Activated naive CD4-positive, alpha-beta T cell (primary cell): ENCODE measurements at regions not wholly inside any gene's neighbourhood (a gene's known extent, or its start where the extent isn't known, plus 50 kb on each side); places are given as distances from the start of the nearest gene placed in this dataset.

Source experiments
- DNase-seq, 4 experiments: peaks; one replicate each; lab custom pipeline; 2025; lab: John Stamatoyannopoulos, UW

GRCh38 chr5:3542769-3543168 lies 52.9 kb upstream of the IRX1 start:
- no peak for DNase-seq

DNA sequence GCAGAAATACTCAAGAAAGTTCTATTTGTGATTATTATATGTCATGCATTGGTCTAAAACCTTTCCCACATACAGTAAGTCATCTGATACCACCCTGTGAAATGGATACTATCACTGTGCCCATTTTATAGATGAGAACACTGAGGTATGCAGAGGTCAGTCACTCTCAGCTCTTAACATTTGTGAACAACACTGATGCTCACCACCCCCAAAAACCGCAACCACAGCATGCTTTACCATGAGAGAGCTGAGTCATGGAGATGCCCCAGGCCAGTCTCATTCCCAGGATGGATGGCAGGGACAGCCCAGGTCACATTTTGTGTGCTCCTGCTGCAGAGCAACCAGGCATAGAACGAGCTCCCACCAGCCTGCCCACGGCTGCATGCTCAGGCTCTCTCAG lies 53.5 kb upstream of the IRX1 start:
- no peak for DNase-seq

GRCh38 chr5:3538886-3539285 lies 56.7 kb upstream of the IRX1 start:
- no peak for DNase-seq

GRCh38 chr5:3537942-3538341 lies 57.7 kb upstream of the IRX1 start:
- no peak for DNase-seq

- no peak for DNase-seq
Observed at GRCh38 chr5:3535414-3536211, 60.0 kb upstream of the IRX1 start.

GRCh38 chr5:3534997-3535396 lies 60.6 kb upstream of the IRX1 start:
- DNase-seq = no peak

- no peak for DNase-seq
Observed at GRCh38 chr5:3531320-3531986, 64.2 kb upstream of the IRX1 start.

- no peak for DNase-seq
Observed at GRCh38 chr5:3530251-3530650, 65.4 kb upstream of the IRX1 start.

DNA sequence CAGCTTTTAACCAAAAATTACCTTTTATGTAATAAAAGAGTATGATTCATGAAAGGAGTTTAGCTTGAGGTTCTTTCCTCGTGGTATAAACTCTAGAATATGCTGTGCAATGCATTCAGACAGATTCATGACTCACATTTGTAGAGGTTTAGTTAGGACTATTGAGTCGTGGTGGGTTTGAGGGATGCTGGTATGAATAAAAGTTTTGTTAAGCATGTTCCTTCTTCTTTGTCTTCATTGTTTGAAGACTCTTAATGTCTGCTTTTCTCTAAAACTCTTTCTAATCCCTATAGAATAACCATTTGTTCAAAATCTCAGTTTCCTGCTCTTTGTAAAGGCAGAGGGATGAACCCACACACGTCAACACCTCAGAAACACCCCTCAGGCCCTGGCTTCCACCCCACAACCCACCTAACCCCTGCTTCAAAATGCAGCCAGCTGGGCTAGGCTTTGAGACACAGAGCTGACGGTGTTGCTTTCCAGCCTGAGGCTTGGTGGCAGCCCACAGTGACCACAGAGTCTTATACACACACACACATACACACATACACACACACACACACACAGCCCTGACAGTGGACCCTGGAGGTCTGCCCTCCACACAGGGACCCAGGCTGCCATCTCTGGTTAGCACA lies 69.0 kb upstream of the IRX1 start:
- no peak for DNase-seq

GRCh38 chr5:3522491-3522890 lies 73.1 kb upstream of the IRX1 start:
- DNase-seq = no peak

DNA sequence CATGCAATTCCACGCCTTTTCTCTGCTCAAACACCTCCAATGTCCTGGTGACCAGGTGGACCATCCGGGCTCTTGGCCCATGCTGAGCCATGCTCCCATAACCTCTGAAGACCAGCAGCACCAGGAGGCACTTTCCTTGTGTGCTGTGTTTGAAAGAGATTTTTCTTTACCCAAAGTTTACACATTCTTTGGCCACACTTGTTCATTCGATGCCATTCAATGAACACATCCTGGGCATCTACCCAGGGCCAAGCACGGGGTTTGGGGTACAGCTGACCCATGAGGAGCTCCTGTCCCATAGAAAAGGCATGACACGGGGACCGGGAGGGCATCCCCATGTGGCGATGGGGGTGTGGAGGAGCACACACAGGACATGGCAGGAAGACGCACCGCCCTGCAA lies 77.1 kb upstream of the IRX1 start:
- DNase-seq = no peak

DNA sequence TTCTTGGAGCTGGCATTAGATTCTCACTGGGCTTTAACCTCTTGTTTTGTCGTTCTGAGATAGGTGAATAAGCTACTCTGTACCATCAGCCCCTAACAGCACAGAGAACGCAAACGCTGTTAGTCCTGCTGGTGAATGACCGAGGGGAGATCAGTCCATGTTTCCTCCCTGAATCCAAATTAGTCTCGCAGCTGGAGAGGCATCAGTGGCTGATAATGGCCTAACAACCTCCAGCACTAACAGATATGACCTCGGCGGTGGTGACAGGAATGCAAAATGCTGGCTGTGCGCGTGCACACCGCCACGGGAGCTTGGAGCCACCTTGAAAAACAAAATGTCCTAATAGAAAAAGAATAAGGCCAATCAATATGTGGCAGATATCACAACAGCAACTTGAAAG lies 77.6 kb upstream of the IRX1 start:
- DNase-seq = no peak

DNA sequence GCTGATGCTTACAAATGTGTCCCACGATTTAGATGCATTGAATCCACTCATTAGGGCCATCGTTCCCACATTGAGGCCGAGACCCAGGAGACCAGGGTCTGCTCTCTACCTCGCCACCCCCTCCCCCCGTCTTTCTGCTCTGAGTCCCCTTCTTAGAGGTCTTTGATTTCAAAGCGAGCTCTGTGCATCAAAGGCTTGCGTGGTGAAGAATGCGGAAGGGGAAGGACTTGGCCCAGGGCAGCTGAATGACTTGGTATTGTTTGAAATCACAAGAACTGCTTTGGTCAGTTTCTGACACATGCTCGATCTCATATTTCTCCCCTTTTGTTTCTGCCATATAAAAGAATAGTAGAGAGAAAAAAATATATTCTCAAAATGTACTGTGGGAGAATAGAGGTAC lies 78.3 kb upstream of the IRX1 start:
- no peak for DNase-seq

DNA sequence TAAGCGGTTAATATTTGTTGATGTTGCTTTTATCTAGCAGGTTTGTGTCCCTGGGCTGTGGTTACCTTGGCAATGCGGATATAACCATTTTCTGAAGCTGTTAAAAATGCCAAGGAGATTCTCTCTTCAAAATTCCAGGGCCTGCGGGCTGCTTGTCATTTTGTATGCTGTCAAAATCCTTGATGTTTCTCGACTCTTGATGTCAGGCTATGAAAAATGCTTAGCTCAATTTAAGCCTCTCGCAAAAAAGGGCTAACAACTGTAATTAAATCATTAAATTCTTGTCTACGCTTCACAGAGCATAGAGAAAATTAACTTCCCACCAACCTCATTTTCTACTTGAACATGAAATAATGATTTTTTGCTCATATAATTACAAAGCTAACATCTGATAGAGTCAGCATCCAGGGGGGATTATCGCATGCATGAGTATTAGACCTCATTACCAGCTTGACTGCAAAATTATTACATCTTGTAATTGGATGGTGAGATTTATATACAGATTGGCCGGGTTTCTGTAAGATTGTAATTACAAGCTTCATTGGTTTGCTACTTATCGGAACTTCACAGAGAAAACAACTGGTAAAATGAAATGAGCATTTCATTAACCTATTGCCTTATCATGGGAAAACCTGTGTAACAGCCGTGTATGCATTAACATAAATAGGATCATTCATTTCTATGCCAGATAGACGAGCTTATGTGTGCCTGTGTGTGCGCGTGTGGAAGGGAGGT lies 83.1 kb upstream of the IRX1 start:
- no peak for DNase-seq

- DNase-seq = no peak
Observed at GRCh38 chr5:3511934-3512333, 83.7 kb upstream of the IRX1 start.

DNA sequence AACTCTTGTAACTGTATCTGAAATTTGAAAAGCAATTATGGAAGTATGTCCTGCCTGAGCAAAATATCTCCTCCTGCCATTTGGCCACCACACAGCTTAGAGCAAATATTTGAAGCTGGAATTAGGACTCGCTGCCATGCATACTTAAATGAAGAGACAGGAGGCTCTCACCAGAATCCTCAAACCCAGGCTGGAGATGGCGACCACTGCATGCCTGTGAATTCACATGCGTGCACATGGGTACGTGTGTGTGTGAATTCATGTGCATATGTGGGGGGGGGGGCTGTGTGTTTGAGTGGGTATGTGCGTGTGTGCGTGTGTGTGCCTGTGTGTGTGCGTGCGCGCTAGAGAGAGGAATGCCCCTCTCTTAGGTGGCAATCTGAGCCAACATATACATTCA lies 84.1 kb upstream of the IRX1 start:
- DNase-seq = no peak

GRCh38 chr5:3510642-3511417 lies 84.8 kb upstream of the IRX1 start:
- no peak for DNase-seq

DNA sequence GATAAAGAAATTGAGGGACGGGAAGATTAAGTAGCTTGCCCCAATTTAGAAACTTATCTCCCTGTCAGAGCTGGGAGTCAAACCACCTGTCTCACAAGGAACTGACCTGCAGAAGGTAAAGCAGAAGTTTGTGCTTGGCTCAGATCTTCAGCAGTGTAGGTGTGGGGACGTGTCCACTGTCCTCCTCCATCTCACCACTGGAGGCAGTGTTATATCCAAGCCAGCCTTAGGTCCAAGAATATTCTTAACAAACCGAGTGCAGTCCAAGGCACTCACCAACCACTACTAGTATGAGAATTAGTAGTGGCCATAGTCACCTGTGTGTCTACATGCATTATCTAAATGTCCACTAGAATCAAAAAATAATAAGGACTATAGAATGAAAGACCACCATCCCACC lies 86.3 kb upstream of the IRX1 start:
- DNase-seq = no peak

GRCh38 chr5:3508395-3508794 lies 87.2 kb upstream of the IRX1 start:
- no peak for DNase-seq

DNA sequence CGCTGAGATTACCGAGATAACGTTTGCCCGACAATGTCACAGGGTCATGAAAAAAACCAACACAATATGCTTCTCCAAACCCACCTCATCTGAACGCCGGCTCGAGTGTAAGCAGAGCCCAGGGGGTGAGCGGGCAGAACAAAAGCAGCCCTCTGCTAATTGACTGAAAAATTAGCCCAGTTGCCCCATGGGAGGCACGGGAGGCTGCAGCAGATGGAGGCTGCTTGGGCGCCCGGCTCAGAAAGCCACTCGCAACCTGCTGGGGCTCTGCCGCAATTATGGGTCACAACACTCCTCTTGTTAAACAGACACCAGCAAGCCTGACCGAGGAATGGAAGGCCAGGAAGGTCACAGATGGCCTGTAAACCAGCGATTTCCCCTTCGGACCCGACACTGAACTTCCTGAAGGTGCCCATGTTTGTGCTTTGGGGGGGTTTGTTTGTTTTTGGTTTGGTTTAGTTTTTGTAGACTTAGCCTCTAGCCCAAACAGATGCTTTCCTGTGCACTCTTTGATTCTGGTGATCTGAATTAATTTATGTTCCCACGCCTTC lies 104.6 kb upstream of the IRX1 start:
- no peak for DNase-seq

DNA sequence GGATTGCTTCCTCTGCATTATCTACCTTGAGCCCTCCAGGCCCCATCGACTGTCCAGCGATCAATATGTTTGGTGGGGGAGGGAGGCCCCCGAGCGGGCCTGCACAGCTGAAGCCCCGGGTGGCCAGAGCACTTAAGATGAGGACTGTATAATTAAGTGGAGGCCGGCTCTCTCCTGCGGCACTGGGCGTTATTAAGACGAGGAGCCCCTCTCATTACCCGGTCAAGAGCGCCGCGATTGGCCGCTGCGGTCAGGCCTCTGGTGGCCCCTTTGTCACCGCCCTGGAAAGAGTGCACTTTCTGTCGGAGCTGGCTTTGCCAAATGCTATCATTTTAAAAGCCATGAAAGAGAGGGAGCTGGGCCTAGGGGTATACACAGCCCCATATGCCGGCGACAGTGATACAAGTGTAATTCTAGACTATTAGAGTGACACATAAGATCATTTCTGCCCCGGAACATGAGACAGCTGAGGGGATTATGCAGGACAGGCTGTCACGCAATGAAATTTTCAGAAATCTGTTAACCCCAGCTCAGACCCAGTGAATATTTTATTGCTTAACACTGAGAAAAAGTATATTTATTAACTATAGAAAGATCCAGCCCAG lies 106.3 kb upstream of the IRX1 start:
- DNase-seq = no peak
